ENCODE measurements at regions not wholly inside any gene's neighbourhood (a gene's known extent, or its start where the extent isn't known, plus 50 kb on each side); places are given as distances from the start of the nearest gene placed in this dataset.

DNA sequence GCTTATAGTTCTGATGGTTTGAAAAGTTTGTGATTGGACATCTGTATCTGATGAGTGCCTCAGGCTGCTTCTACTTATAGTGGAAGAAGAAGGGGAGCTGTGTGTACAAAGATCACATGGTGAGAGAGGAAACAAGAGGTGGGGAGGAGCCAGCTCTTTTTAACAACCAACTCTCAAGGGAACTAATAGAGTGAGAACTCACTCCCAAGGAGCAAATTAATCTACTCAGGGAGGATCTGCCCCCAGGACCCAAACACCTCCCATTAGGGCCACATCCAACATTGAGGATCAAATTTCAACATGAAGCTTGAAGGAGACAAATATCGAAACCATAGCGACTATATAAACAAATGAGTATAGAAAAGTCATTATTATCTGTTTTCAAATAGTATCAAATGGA lies 64.7 kb upstream of the PRLR start:
- WGBS, 2 donors: 67 to 75% methylated on average over 2 of the region's 2 CpGs
- peaks cover 0 to 2% (median 0%) of the 10 kb centered on the region in 4 donors for H3K9me3 ChIP-seq
- no peaks in the 10 kb centered on the region for H3K36me3 ChIP-seq
- no peak for DNase-seq (ENCODE audit: low spot score in 2 of 2)
- H3K4me3 ChIP-seq: no peak overlapping the region
- H3K27me3 ChIP-seq: no peaks in the 10 kb centered on the region
- TF ChIP-seq EP300 (IDR thresholded peaks at IDR 0.05) (no peak), POLR2A (IDR thresholded peaks at IDR 0.05) (no peak)
- TF ChIP-seq, protein P1, sequence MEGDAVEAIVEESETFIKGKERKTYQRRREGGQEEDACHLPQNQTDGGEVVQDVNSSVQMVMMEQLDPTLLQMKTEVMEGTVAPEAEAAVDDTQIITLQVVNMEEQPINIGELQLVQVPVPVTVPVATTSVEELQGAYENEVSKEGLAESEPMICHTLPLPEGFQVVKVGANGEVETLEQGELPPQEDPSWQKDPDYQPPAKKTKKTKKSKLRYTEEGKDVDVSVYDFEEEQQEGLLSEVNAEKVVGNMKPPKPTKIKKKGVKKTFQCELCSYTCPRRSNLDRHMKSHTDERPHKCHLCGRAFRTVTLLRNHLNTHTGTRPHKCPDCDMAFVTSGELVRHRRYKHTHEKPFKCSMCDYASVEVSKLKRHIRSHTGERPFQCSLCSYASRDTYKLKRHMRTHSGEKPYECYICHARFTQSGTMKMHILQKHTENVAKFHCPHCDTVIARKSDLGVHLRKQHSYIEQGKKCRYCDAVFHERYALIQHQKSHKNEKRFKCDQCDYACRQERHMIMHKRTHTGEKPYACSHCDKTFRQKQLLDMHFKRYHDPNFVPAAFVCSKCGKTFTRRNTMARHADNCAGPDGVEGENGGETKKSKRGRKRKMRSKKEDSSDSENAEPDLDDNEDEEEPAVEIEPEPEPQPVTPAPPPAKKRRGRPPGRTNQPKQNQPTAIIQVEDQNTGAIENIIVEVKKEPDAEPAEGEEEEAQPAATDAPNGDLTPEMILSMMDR (IDR thresholded peaks at IDR 0.05): no peak
- H3K4me1 ChIP-seq: no peaks in the 10 kb centered on the region
- H3K27ac ChIP-seq: no peak overlapping the region

DNA sequence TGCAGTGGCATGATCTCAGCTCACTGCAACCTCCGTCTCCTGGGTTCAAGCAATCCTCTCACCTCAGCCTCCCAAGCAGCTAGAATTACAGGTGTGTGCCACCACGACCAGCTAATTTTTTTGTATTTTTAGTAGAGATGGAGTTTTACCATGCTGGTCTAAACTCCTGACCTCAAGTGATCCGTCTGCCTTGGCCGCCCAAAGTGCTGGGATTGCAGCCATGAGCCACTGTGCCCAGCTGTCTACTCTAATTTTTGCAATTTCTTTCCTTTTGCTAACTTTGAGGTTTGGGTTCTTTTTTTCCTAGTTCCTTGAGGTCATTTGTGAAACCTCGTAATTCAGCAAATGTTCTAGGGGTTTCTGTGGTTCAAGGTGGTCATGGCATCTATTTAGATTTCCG lies 63.7 kb upstream of the PRLR start:
- 71 to 78% methylated on average over 6 of the region's 6 CpGs for WGBS, 2 donors
- peaks cover 0 to 2% (median 0%) of the 10 kb centered on the region in 4 donors for H3K9me3 ChIP-seq
- no peak for DNase-seq (ENCODE audit: low spot score in 2 of 2)
- no peaks in the 10 kb centered on the region for H3K4me1 ChIP-seq
- TF ChIP-seq POLR2A (IDR thresholded peaks at IDR 0.05) (no peak), EP300 (IDR thresholded peaks at IDR 0.05) (no peak)
- H3K4me3 ChIP-seq: no peak overlapping the region
- H3K27ac ChIP-seq: no peak overlapping the region
- H3K36me3 ChIP-seq: no peaks in the 10 kb centered on the region
- no peaks in the 10 kb centered on the region for H3K27me3 ChIP-seq

DNA sequence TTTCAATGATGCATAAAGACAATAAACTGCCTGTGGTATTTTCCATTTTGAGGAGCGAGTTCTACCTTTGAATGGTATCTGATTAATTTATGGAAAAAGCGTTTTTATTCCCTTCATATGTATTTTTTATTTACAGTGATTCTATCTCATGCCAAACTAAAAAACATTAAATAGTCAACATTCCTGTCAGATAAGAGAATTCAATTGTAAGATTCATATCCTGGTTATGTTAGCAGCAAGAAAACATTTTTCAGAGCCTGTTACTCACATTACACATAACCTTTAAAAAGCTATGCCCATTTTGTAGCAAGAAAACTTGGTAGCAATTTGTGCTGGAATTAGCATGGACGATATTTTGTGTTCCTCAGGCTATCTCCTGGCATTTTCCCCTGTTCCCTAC lies 55.1 kb upstream of the PRLR start:
- H3K9me3 ChIP-seq: no peaks in the 10 kb centered on the region
- 70% methylated on average over 3 of the region's 3 CpGs for WGBS, 2 donors
- H3K27ac ChIP-seq: no peak overlapping the region
- H3K27me3 ChIP-seq: no peaks in the 10 kb centered on the region
- H3K36me3 ChIP-seq: no peaks in the 10 kb centered on the region
- H3K4me1 ChIP-seq: no peaks in the 10 kb centered on the region
- no peak for DNase-seq (ENCODE audit: low spot score in 2 of 2)
- H3K4me3 ChIP-seq: no peak overlapping the region
- no peak for TF ChIP-seq POLR2A (IDR thresholded peaks at IDR 0.05)

DNA sequence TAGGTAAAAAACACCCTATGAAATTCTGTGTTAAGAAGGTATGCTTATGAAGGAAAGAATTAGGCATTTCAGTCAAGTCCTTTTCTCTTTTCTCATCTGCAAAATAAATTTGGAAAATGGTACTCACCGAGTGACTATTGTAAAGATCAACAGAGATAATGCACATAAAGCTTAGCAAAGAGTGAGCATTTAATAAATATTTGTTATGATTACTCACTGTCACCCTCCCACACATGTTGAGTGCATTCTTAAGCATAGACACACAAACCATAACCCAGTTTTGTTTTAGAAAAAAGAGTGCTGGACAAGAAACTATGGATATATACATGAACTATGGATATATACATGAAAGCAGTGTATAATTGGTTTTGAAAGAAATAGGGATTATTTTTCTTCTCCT lies 54.7 kb upstream of the PRLR start:
- Histone ChIP-seq H3K27me3 (no peaks in the 10 kb centered on the region), H3K27ac (no peak overlapping the region), H3K4me1 (no peaks in the 10 kb centered on the region), H3K4me3 (no peak overlapping the region), H3K36me3 (no peaks in the 10 kb centered on the region), H3K9me3 (no peaks in the 10 kb centered on the region)
- WGBS, 2 donors: 32 to 54% methylated on average over 1 of the region's 1 CpG
- DNase-seq (ENCODE audit: low spot score in 2 of 2): no peak
- TF ChIP-seq, protein P1 (IDR thresholded peaks at IDR 0.05): no peak
- TF ChIP-seq EP300 (IDR thresholded peaks at IDR 0.05) (no peak), POLR2A (IDR thresholded peaks at IDR 0.05) (no peak)

DNA sequence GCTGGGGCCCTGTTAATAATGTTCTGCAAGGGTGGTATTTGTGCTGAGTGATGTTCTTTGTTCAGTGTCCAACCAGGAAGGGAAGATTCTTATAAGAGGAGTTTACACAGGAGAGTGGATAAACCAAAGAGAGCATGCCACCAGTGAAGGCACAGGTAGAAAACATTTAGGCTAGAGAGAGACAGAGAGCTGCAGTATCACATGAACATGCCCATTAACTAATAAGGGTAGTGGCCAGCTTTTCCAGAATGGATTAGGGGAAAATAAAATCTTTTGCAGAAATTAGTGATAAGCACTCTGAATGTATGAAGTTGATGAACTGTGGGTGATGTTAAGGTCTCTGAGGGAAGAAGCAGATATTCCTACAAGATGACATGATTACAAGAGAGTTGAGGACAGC lies 54.1 kb upstream of the PRLR start:
- H3K36me3 ChIP-seq: no peaks in the 10 kb centered on the region
- no peak overlapping the region for H3K27ac ChIP-seq
- H3K4me1 ChIP-seq: no peaks in the 10 kb centered on the region
- TF ChIP-seq, protein P1 (IDR thresholded peaks at IDR 0.05): no peak
- TF ChIP-seq EP300 (IDR thresholded peaks at IDR 0.05) (no peak), POLR2A (IDR thresholded peaks at IDR 0.05) (no peak)
- no peak for DNase-seq (ENCODE audit: low spot score in 2 of 2)
- no peak overlapping the region for H3K4me3 ChIP-seq
- H3K9me3 ChIP-seq: peaks cover 0 to under 1% (median 0%) of the 10 kb centered on the region in 4 donors
- no peaks in the 10 kb centered on the region for H3K27me3 ChIP-seq

DNA sequence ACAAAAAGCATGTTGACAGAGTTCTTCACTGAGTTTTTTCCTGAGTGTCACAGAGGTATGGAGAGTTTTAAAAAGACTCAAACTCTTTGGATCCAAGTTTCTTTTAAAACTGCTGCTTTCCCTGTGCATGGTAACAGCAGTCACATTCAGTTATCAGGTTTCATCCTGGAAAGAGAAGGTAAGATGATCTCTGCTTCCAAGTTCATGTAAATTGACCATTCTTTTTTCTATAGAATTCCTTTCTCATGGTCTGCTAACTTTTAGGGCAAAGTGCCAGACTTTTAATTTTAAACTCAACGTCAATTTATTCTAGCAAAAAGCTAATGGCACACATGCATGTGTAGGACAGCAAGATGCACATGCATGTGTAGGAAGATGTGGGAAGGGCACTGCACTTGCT lies 52.5 kb upstream of the PRLR start:
- H3K27ac ChIP-seq: no peak overlapping the region
- H3K9me3 ChIP-seq: peaks cover 0 to 7% (median 0%) of the 10 kb centered on the region in 4 donors
- TF ChIP-seq EP300 (IDR thresholded peaks at IDR 0.05): no peak
- TF ChIP-seq, protein P1 (IDR thresholded peaks at IDR 0.05): no peak
- no peak for TF ChIP-seq POLR2A (IDR thresholded peaks at IDR 0.05)
- no peaks in the 10 kb centered on the region for H3K27me3 ChIP-seq
- WGBS, 2 donors: 25% methylated on average over 1 of the region's 1 CpG
- H3K36me3 ChIP-seq: no peaks in the 10 kb centered on the region
- no peak overlapping the region for H3K4me3 ChIP-seq
- no peak for DNase-seq (ENCODE audit: low spot score in 2 of 2)
- H3K4me1 ChIP-seq: no peaks in the 10 kb centered on the region

Data from tibial nerve (tissue), 4 donors.